HG03442 (cell line): ENCODE measurements at regions not wholly inside any gene's neighbourhood (a gene's known extent, or its start where the extent isn't known, plus 50 kb on each side); places are given as distances from the start of the nearest gene placed in this dataset.

Source experiments
- ATAC-seq: cut with Tn5 transposase; IDR thresholded peaks from one replicate; pipeline ENCODE4 v1.9.1; 2021; ENCODE audit warnings: mild to moderate bottlenecking, moderate library complexity; ENCODE audit not compliant: unreplicated experiment

- ATAC-seq = no peak
These were observed 500.8 kb upstream of the ZEB2 start for GRCh38 chr2:145020694-145021093.

- ATAC-seq = no peak
These were observed 500.2 kb upstream of the ZEB2 start for GRCh38 chr2:145020139-145020538.

- ATAC-seq = no peak
These were observed 498.6 kb upstream of the ZEB2 start for GRCh38 chr2:145018502-145018901.

- no peak for ATAC-seq
These were observed 497.2 kb upstream of the ZEB2 start for GRCh38 chr2:145017149-145017548.

GRCh38 chr2:145016711-145017110, 496.8 kb upstream of the ZEB2 start:
- ATAC-seq = no peak

- ATAC-seq = no peak
These were observed 495.6 kb upstream of the ZEB2 start for GRCh38 chr2:145015561-145015960.

- ATAC-seq = no peak
These were observed 492.9 kb upstream of the ZEB2 start for GRCh38 chr2:145012806-145013205.

- no peak for ATAC-seq
These were observed 492.3 kb upstream of the ZEB2 start for GRCh38 chr2:145012214-145012670.

- no peak for ATAC-seq
These were observed 490.7 kb upstream of the ZEB2 start for GRCh38 chr2:145010635-145011034.

GRCh38 chr2:145007960-145008263, 488.0 kb upstream of the ZEB2 start:
- no peak for ATAC-seq

- ATAC-seq = no peak
These were observed 487.4 kb upstream of the ZEB2 start for GRCh38 chr2:145007093-145007959.

- no peak for ATAC-seq
These were observed 482.7 kb upstream of the ZEB2 start for GRCh38 chr2:145002624-145003023.

GRCh38 chr2:145000376-145000775, 480.5 kb upstream of the ZEB2 start:
- ATAC-seq = no peak

- ATAC-seq = no peak
These were observed 480.0 kb upstream of the ZEB2 start for GRCh38 chr2:144999936-145000335.

GRCh38 chr2:144999071-144999875, 479.4 kb upstream of the ZEB2 start:
- ATAC-seq = no peak

- ATAC-seq = no peak
These were observed 478.5 kb upstream of the ZEB2 start for GRCh38 chr2:144998435-144998834.

- ATAC-seq = no peak
These were observed 476.4 kb upstream of the ZEB2 start for GRCh38 chr2:144996225-144996795.

GRCh38 chr2:144995482-144995881, 475.6 kb upstream of the ZEB2 start:
- no peak for ATAC-seq

- no peak for ATAC-seq
These were observed 470.7 kb upstream of the ZEB2 start for GRCh38 chr2:144990661-144991060.

- ATAC-seq = no peak
These were observed 469.8 kb upstream of the ZEB2 start for GRCh38 chr2:144989579-144990270.

GRCh38 chr2:144988591-144988990, 468.7 kb upstream of the ZEB2 start:
- no peak for ATAC-seq
